ENCODE measurements at regions not wholly inside any gene's neighbourhood (a gene's known extent, or its start where the extent isn't known, plus 50 kb on each side); places are given as distances from the start of the nearest gene placed in this dataset.

DNA sequence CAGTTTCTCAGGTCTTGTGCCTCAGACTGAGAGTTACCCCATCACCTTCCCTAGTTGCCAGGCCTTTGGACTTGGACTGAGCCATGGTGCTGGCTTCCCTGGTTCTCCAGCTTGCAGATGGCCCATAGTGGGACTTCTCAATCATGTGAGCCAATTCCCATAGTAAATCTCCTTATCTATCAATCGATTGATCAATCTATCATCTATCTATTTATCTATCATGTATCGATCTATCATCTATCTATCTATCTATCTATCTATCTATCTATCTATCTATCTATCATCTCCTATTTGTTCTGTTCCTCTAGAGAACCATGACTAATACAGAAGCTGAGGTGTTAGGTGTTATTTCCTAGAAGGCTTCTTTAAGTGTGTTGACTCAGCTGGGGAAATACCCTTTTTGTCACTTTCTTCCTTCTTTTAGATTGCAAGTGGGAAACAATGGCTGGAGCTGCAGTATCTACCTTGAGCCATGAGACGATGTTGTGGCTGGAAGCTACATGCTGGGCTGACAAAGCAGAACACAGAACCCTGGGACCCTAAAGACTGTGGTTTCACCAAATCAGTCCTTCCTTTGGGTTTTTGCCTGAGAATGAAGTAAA is 234.7 kb upstream of the GLI3 start:
- Histone ChIP-seq H2AFZ (ENCODE audit: low read depth, low read length) (no peak overlapping the region), H3K4me3 (no peak overlapping the region), H3K79me2 (ENCODE audit: control insufficient read depth, insufficient read depth, low read length) (no peaks in the 10 kb centered on the region), H3K9me3 (replicated peaks; ENCODE audit: control insufficient read depth, insufficient read depth, low read depth, low read length) (no peaks in the 10 kb centered on the region), H3K9ac (ENCODE audit: insufficient read depth in 1 of 2, low read depth in 2 of 2, low read length in 2 of 2) (no peak overlapping the region), H4K20me1 (replicated peaks; ENCODE audit: control insufficient read depth, insufficient read depth, low read length) (no peaks in the 10 kb centered on the region), H3K27me3 (ENCODE audit: control insufficient read depth in 2 of 2, insufficient read depth in 2 of 2, low read length in 2 of 2) (no peaks in the 10 kb centered on the region; a peak in 1 of 5 replicates), H3K4me1 (replicated peaks in 1 of 2; ENCODE audit: control insufficient read depth in 2 of 2, insufficient read depth in 2 of 2, low read length in 2 of 2) (no peaks in the 10 kb centered on the region), H3K9me1 (ENCODE audit: control insufficient read depth, insufficient read depth, low read length) (no peaks in the 10 kb centered on the region), H3K36me3 (ENCODE audit: control insufficient read depth, insufficient read depth, low read length) (no peaks in the 10 kb centered on the region), H3K4me2 (ENCODE audit: insufficient read depth, low read length) (no peak overlapping the region), H3K27ac (ENCODE audit: extremely low read depth, low read depth, low read length) (no peak overlapping the region)
- no TSS peak for BruUV-seq (replicated peaks)
- WGBS (ENCODE audit: insufficient coverage, low coverage, missing lambda C conversion rate), result 0% methylated on average over 3 of the region's 3 CpGs
- DNase-seq (ENCODE audit: extremely low read depth in 1 of 4, low spot score in 3 of 4) (no peak), FAIRE-seq (no peak), ATAC-seq (no peak)
- in situ Hi-C loops (cut with MboI) (no loop called here), intact Hi-C loops (cut with micrococcal nuclease) (no loop called here)
- CTCF ChIA-PET (ENCODE audit: low intra/inter-chr PET ratio), result no interaction called here
- TF ChIP-seq, protein P1, sequence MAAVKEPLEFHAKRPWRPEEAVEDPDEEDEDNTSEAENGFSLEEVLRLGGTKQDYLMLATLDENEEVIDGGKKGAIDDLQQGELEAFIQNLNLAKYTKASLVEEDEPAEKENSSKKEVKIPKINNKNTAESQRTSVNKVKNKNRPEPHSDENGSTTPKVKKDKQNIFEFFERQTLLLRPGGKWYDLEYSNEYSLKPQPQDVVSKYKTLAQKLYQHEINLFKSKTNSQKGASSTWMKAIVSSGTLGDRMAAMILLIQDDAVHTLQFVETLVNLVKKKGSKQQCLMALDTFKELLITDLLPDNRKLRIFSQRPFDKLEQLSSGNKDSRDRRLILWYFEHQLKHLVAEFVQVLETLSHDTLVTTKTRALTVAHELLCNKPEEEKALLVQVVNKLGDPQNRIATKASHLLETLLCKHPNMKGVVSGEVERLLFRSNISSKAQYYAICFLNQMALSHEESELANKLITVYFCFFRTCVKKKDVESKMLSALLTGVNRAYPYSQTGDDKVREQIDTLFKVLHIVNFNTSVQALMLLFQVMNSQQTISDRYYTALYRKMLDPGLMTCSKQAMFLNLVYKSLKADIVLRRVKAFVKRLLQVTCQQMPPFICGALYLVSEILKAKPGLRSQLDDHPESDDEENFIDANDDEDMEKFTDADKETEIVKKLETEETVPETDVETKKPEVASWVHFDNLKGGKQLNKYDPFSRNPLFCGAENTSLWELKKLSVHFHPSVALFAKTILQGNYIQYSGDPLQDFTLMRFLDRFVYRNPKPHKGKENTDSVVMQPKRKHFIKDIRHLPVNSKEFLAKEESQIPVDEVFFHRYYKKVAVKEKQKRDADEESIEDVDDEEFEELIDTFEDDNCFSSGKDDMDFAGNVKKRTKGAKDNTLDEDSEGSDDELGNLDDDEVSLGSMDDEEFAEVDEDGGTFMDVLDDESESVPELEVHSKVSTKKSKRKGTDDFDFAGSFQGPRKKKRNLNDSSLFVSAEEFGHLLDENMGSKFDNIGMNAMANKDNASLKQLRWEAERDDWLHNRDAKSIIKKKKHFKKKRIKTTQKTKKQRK (IDR thresholded peaks at IDR 0.05; ENCODE audit: borderline replicate concordance, low read depth, low read length), result no peak
- TF ChIP-seq, protein P2, sequence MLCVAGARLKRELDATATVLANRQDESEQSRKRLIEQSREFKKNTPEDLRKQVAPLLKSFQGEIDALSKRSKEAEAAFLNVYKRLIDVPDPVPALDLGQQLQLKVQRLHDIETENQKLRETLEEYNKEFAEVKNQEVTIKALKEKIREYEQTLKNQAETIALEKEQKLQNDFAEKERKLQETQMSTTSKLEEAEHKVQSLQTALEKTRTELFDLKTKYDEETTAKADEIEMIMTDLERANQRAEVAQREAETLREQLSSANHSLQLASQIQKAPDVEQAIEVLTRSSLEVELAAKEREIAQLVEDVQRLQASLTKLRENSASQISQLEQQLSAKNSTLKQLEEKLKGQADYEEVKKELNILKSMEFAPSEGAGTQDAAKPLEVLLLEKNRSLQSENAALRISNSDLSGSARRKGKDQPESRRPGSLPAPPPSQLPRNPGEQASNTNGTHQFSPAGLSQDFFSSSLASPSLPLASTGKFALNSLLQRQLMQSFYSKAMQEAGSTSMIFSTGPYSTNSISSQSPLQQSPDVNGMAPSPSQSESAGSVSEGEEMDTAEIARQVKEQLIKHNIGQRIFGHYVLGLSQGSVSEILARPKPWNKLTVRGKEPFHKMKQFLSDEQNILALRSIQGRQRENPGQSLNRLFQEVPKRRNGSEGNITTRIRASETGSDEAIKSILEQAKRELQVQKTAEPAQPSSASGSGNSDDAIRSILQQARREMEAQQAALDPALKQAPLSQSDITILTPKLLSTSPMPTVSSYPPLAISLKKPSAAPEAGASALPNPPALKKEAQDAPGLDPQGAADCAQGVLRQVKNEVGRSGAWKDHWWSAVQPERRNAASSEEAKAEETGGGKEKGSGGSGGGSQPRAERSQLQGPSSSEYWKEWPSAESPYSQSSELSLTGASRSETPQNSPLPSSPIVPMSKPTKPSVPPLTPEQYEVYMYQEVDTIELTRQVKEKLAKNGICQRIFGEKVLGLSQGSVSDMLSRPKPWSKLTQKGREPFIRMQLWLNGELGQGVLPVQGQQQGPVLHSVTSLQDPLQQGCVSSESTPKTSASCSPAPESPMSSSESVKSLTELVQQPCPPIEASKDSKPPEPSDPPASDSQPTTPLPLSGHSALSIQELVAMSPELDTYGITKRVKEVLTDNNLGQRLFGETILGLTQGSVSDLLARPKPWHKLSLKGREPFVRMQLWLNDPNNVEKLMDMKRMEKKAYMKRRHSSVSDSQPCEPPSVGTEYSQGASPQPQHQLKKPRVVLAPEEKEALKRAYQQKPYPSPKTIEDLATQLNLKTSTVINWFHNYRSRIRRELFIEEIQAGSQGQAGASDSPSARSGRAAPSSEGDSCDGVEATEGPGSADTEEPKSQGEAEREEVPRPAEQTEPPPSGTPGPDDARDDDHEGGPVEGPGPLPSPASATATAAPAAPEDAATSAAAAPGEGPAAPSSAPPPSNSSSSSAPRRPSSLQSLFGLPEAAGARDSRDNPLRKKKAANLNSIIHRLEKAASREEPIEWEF (CRISPR knock-in tag; IDR thresholded peaks at IDR 0.05), result peak; percentile 92
- POLR2A ChIA-PET, result no interaction called here

Data from K562 (cell line).